ENCODE measurements at regions not wholly inside any gene's neighbourhood (a gene's known extent, or its start where the extent isn't known, plus 50 kb on each side); places are given as distances from the start of the nearest gene placed in this dataset.

- no peak overlapping the region for H3K27ac ChIP-seq (replicated peaks in 1 of 4)
- no peak overlapping the region for H3K4me3 ChIP-seq
- H3K9me3 ChIP-seq = no peaks in the 10 kb centered on the region
- no peaks in the 10 kb centered on the region for H3K4me1 ChIP-seq
- TF ChIP-seq CTCF (IDR thresholded peaks at IDR 0.05) (no peak), POLR2AphosphoS5 (IDR thresholded peaks at IDR 0.05) (no peak), EP300 (IDR thresholded peaks at IDR 0.05) (no peak), POLR2A (IDR thresholded peaks at IDR 0.05; ENCODE audit: low read depth) (no peak)
- no peaks in the 10 kb centered on the region for H3K27me3 ChIP-seq
- no peak for DNase-seq (ENCODE audit: extremely low spot score)
- H3K36me3 ChIP-seq = no peaks in the 10 kb centered on the region
- 83% methylated on average over 3 of the region's 3 CpGs for WGBS
- intact Hi-C loops (cut with DNase I) = no loop called here
Measured at GRCh38 chr15:69696946-69697345, 244.3 kb downstream of the RPLP1 start.

- Histone ChIP-seq H3K4me1 (no peaks in the 10 kb centered on the region), H3K4me3 (no peak overlapping the region), H3K27me3 (no peaks in the 10 kb centered on the region), H3K27ac (replicated peaks in 1 of 4) (no peak overlapping the region), H3K36me3 (no peaks in the 10 kb centered on the region), H3K9me3 (peaks cover 0 to 2% (median 0%) of the 10 kb centered on the region in 4 donors)
- intact Hi-C loops (cut with DNase I) = no loop called here
- DNase-seq (ENCODE audit: extremely low spot score) = no peak
- TF ChIP-seq POLR2A (IDR thresholded peaks at IDR 0.05; ENCODE audit: low read depth) (no peak), EP300 (IDR thresholded peaks at IDR 0.05) (no peak), CTCF (IDR thresholded peaks at IDR 0.05) (no peak), POLR2AphosphoS5 (IDR thresholded peaks at IDR 0.05) (no peak)
- 33% methylated on average over 3 of the region's 3 CpGs for WGBS
Measured at GRCh38 chr15:69697916-69698315, 245.3 kb downstream of the RPLP1 start.

GRCh38 chr15:69699096-69699495, 246.5 kb downstream of the RPLP1 start:
- Histone ChIP-seq H3K27ac (replicated peaks in 1 of 4) (no peak overlapping the region), H3K27me3 (no peaks in the 10 kb centered on the region), H3K4me1 (peaks cover 0 to 10% (median 3%) of the 10 kb centered on the region in 4 donors), H3K4me3 (no peak overlapping the region), H3K9me3 (peaks cover 0 to 5% (median 0%) of the 10 kb centered on the region in 4 donors), H3K36me3 (no peaks in the 10 kb centered on the region)
- DNase-seq (ENCODE audit: extremely low spot score) = no peak
- intact Hi-C loops (cut with DNase I) = no loop called here
- no peak for TF ChIP-seq EP300 (IDR thresholded peaks at IDR 0.05)
- TF ChIP-seq CTCF (IDR thresholded peaks at IDR 0.05) = no peak
- no peak for TF ChIP-seq POLR2AphosphoS5 (IDR thresholded peaks at IDR 0.05)
- no peak for TF ChIP-seq POLR2A (IDR thresholded peaks at IDR 0.05; ENCODE audit: low read depth)
- 75% methylated on average over 1 of the region's 1 CpG for WGBS

GRCh38 chr15:69700380-69700779, 247.8 kb downstream of the RPLP1 start:
- 98% methylated on average over 3 of the region's 3 CpGs for WGBS
- no peak for DNase-seq (ENCODE audit: extremely low spot score)
- H3K27me3 ChIP-seq = no peaks in the 10 kb centered on the region
- peaks cover 0 to 6% (median 0%) of the 10 kb centered on the region in 4 donors for H3K9me3 ChIP-seq
- intact Hi-C loops (cut with DNase I) = no loop called here
- TF ChIP-seq POLR2AphosphoS5 (IDR thresholded peaks at IDR 0.05) (no peak), POLR2A (IDR thresholded peaks at IDR 0.05; ENCODE audit: low read depth) (no peak), EP300 (IDR thresholded peaks at IDR 0.05) (no peak), CTCF (IDR thresholded peaks at IDR 0.05) (no peak)
- no peak overlapping the region for H3K4me3 ChIP-seq
- peaks cover 0 to 15% (median 7%) of the 10 kb centered on the region in 4 donors for H3K4me1 ChIP-seq
- H3K36me3 ChIP-seq = no peaks in the 10 kb centered on the region
- H3K27ac ChIP-seq (replicated peaks in 1 of 4) = no peak overlapping the region

GRCh38 chr15:69701198-69701597, 248.6 kb downstream of the RPLP1 start:
- Histone ChIP-seq H3K4me3 (no peak overlapping the region), H3K36me3 (no peaks in the 10 kb centered on the region), H3K27ac (replicated peaks in 1 of 4) (no peak overlapping the region), H3K9me3 (peaks cover 0 to 12% (median 0%) of the 10 kb centered on the region in 4 donors), H3K4me1 (peaks cover 0 to 15% (median 7%) of the 10 kb centered on the region in 4 donors), H3K27me3 (no peaks in the 10 kb centered on the region)
- no peak for TF ChIP-seq EP300 (IDR thresholded peaks at IDR 0.05)
- 89% methylated on average over 3 of the region's 3 CpGs for WGBS
- DNase-seq (ENCODE audit: extremely low spot score) = no peak
- intact Hi-C loops (cut with DNase I) = no loop called here

Data from esophagus muscularis mucosa (tissue), 4 donors.